Inferior parietal cortex (tissue), 1 donor: ENCODE measurements at regions not wholly inside any gene's neighbourhood (a gene's known extent, or its start where the extent isn't known, plus 50 kb on each side); places are given as distances from the start of the nearest gene placed in this dataset.

Source experiments
- DNase-seq: peaks from one replicate; pipeline ENCODE4 v3.0.0-alpha.2; 2016; ENCODE audit errors: extremely low spot score

DNA sequence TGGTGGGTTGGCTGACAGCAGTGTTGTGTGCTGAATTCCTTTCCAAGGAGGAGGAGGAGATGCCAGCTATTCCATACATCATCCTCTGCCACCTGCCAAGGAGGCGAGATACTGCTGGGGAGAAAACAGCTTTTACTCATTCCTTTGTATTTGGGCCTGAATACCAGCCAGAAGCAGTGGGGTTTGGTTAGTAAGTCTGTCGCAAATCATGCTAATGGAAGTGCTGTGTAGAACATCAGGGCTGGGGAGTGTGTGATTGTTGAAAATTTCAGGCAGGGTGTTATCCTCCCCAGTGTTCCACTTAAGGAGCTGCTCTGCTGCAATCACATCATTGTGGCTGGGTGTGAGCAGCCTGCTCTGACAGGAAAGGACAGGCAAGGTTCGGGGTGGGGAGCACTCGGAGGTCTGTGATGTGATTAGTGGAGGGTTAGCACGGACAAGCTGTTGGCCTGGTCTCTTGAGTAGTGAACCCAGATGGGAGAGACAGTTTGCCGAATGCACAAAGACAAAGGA is 128.2 kb upstream of the DLX2 start:
- DNase-seq, result peak; percentile 52

DNA sequence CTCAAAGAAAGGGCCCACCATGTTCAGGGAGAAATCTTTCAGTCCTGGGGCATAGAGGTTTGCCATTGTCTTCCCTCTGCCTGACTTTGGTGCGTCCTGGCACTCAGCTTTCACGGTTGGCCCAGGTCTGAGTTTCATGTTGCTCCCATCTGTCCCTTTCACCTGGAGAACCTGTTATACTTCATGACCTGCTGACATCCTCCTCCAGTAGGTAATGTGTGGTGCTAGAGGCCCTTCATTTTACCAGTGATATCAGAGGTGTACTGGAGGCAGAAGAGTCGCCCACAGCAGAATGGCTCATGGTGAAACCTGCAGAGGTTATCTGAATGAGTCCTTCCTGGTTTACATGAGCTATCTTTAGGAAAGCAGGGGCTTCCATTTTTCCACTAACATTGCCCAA is 128.8 kb upstream of the DLX2 start:
- no peak for DNase-seq

DNA sequence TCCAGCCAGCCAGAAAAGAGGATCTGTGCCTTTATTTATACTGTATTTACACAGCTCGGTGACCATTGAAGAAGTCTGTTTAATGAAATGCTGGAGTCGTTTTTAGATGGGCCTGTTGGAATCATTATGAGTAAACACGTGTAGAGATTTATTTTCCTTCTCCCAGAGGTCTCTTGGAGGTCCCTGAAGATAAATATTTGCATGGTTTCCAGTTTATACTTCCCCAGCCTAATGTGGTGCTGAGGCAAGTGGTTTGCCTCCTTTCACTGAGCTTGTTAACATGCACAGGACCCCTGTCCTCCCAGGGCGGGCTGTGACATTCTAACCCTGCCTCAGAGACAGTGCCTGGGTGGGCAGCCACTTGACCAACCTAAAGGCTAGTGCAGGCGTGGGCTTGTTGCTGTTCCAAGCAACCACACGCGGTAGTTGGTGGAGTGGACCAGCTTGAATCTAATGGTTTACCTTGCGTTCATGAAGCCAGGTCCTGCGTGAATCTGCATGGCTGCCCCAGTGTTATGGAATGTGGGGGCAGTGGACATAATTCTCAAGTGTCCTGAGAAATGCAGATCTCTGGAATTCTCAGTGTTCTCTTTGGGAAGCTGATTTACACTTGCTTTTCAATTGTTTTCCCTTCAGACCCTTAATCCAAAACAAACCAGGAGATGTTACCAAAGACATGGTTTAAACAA is 130.2 kb upstream of the DLX2 start:
- DNase-seq, result no peak

DNA sequence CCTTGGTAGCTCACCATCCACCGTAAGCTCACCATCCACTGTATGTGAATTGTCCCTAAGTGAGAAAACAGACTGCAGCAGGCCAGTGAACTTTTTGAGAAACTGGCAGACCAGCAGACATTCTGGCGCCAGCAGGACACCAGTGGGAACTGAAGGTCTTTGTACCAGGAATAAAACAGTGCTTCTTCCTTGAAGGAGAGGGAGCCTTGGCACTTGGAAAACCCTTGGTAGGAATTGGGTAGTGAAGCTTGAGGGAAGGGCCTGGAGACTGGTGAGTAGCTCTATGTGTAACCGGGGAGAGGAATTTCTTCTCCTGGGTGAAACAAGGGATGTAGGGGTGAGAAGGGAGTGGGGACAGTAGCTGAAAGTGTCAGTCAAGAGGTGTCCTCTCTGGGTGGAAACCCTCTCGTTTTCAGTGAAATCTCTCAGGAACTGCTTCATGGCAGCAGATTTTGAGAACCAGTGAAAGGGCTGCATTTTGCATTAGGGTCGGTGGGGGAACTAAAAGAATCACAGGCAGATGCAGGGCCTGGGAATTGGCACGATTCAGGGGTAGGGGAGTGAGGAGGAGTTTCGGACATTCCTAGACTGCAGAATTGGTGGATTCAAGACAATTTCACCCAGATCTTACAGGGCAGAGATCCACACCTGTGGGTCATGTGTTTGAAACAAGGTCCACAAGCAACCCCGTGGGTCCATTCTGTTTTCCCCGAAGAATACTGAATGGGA is 131.5 kb upstream of the DLX2 start:
- DNase-seq, result no peak

DNA sequence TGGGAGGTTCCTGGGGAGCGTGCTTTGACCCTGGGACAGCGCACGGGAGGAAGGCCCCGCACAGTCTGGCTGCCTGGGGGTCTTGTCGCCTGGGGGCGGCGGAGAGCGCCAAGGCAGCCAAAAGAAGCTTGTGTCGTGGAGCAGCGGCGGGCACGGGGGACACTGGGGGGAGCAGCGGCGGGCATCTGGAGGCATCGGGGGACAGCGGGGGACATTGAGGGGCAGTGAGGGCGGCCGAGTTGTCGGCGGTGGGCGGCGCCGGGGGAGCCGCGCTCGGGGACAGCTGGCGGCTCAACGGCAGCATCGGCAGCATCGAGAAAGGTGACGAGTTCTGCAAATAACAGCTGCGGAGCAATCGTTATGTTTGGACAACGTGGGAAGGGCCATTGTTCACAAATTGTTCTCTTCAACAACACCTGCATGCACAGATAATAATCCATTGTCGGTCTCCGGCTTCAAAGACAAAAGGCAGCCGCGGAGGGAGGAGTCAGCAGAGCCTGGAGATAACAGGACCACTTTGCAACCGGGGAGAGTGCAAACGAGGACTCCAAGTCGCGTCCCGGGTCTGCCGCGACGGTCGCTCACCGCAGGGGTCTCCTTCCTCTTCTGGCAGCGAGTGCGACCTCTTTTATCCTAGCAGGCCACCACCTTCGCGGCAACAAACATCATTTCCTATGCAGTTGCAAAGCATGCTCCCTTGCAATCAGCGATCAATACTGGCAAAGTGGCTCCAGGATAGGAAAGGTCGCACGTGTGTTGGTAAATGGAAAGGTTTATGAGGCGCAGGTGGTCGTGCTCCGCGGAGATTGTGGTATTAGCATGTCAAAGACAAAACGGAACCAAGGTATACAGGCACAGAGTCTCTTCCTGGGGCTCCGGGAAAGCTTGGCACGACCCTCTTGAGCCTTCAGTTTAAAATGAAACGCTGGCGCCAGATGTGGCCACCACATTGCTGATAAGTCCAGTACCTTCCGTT is 132.3 kb upstream of the DLX2 start:
- DNase-seq, result no peak

DNA sequence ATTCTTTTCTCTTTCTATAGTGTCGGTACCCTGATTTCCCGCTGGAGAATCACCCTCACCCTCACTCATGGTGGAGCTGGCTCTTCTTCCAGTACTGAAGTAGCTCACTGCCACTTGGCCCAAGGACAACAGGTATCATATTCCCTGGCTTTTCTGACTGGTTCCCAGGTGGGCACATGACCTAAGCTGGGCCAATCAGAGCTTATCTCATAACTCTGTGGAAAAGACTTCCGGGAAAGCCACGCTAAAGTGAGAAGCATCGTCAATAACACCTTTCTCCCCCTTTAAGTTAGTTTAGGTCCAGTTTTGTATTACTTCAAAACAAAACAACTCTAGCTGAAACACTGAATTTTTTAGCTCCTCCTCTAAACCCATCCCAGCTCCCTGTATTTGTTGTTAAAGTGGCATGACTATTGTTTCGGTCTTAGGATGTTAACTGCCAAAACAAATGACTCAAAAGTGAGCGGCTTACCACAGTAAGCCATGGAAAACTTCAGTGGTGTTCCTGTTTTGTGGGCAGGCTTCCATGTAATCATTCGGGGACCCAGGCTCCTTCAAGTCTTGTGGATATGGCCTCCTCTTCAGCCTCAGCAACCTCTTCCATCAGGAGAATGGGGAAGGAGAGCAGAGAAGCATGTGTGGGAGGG is 137.4 kb upstream of the DLX2 start:
- DNase-seq, result no peak

DNA sequence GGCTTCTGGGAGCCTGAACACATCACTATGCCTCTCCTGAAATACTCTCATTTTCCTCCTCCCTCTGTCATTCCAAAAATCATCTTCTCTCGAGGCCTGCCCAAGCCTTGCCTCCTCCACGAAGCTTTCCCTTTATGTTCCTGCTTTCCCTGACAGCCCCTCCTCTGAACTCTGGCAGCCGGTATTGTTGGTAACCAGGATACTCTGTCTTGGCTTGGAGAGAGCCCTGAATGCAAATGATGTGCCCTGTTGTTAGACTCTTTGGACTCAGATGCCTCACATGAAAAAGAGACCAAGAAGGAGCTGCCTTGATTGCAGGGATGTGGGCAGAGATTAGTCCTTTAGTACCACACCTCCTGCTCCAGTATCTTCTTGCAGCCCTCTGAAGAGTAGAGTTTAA is 138.5 kb upstream of the DLX2 start:
- DNase-seq, result no peak

DNA sequence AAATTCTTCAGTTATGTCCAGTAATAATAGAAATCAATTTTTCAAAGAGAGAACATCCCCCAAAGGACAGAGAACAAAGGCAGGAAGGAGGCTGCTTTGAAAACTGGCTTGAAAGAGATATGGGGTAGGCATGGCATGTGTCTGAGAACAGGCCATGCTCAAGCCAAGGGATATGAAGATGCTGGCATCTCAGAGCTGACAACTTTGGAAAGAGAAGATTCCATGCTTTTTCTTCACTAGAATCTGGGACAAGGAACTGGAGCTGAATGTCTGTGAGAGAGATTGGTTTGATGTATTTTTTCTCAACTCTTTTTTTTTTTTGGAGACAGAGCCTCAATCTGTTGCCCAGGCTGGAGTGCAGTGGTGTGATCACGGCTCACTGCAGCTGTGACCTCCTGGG is 139.8 kb upstream of the DLX2 start:
- no peak for DNase-seq

DNA sequence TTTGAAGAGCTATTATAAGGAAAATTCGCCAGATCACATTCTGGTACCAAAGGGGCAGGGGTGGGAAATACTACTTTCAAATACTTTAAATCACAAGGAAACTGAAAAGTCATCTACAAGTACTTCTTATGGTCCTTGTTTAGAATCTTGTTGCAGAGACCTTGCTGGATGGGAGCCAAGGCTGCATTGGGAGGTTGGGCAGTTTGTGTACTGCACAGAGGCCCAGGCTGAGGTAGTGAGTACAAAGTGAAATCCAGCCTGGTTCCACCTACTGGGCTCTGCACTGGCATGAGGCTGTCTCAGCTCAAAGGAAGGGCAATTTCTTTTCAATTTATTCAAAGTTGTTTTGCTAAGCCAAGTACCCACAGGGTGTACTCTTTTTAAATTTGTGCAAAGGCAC is 140.3 kb upstream of the DLX2 start:
- no peak for DNase-seq

DNA sequence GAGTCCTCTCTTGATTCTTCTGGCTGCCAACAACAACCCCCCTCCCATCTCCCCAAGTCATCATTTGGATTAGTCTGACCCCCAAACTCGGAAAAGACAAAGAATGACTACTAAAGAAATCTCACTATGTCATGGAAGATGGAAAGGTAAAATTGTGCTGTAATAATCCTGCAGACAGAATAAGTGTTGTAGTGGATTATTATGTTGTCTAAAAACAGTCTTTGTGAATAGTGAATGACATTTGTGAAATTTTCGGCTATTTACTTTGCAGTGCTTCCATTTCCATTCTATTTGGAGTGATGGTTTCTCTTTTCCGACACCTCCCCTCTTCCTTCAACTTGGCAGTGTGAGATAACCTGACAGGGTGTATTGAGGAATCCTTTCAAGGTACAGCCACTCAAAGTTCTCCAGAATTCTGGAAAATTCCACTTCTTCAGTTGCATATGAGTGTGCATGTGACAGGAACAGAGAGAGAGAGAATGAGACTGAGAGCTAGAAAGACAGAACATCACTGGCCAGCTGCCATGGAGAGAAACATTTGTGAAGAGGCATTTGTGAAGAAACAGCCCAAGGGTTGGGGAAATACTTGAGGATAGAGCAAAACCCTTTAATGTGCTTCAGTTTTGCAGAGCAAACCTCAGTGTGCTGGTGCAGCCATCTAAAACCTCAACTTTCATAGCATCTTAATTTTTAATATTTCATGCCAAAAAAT is 141.9 kb upstream of the DLX2 start:
- DNase-seq, result no peak

DNA sequence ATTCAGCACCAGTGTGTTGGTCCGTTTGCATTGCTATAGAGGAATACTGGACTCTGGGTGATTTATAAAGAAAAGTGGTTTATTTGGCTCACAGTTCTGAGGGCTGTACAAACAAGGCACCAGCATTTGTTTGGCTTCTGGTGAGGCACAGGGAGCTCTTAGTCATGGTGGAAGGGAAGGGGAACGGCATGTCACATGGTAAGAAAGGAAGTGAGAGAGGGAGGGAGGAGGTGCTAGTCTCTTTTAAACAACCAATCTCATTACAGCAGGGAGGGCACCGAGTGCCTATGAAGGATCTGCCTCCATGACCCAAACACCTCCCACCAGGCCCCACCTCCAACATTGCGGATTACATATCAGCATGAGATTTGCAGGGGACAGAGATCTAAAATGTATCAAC is 143.9 kb upstream of the DLX2 start:
- DNase-seq, result no peak

DNA sequence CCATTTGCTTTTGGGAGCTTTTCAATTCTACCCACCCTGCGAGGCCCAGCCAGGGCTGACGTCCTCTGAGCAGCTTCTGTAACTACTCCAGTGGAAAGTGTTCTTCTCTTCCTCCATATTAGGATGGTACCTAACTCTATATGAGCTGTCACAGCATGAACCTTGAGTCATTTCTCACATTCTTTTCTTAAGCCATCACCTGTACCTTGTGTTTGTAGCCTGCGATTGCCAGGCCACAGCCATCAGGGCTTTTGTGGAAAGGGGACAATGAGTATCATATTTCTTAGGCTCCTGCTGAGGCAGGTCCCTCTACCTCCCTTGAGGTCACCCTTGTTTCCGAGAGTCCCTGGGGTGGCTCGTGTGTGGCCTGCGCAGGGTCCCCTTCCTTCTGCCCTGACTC is 144.5 kb upstream of the DLX2 start:
- no peak for DNase-seq

DNA sequence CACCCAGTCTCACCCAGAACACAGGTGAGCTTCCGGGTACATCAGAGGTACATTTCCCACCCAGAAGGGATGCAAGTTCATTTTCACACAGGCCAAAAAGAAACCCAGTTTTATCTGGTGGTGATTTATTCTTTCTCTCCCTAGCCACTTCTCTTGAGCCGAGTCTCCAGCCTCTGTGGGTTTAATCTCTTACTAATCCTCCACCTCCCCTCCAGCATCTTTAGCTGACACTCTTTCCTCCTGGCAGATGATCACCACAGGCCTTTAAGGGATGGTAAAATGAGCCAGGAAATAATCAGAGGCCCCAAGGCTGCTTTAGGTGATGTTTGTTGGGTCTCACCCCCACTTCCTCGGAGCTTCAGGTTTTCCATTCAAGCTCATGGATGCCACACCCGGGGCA is 145.7 kb upstream of the DLX2 start:
- DNase-seq, result no peak

DNA sequence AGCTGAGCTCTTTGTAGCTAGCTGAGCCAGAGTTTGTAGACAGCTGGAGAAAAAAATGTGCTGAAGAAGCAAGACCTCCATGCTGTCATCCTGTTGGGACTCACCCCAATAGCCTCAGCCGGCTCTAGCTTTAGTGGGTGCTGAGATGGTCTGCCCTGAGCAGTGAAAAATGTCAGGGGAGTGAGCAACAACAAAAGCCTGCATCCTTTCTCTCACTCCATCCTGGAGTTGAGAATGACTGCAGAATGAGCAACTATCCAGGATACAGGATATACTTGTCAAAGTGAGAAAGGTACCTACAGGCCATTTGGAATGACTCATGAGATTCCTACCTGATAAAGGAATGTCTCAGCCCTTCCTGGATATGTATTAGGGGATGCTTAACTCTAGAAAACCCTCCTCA is 146.1 kb upstream of the DLX2 start:
- no peak for DNase-seq

DNA sequence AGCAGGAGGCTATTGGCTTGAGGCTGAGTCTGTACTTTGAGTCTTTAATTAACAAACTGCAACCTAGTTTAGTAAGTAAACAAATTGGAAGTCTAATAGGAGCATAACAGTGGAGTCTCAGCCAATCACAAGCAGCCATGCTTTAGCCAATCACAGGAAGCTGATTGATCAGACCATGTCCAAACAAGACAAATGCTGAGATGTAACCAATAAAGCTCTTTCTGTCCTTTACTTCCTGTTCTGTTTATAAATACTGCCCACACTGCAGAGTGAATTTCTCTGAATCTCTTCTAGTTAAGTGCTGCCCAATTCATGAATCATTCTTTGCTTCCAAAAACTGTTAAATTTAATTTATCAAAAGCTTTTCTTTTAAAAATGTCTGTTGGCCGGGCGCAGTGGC is 146.6 kb upstream of the DLX2 start:
- DNase-seq, result no peak

DNA sequence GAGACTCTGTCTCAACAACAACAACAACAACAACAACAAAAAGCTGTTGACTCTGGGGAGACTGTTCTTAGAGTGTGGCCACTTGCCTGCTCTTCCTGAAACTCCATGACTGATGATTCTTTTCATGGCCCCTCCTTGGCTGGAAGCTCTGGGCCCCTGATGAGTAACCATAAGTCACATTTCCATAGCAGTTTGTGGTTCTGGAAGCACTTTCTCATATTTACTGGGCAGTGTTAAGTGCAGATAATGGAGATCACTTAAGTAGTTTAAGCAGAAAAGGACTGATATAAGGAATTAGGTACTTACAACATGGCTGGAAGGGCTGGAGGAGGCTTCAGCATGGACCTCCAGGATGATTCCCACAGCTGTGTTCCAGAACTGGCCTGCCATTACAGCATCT is 147.3 kb upstream of the DLX2 start:
- no peak for DNase-seq

DNA sequence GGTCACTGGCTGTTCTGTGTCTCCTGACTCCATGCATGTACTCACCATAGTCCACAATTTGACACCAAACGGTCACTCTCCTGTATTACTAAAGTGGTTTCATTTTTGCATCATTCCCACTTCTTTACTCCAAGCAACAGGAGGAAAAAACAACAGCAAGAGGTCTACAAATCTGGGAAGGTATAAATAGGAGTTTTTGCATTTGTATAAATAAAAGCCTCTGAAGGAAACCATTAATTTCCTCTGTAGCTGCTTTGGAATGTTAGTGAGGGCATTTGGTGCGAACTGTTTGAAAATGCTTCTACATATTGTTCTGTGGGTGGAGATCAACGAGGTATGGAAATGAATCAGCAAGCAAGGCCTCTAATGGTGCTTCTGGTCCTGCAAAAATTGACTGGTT is 148.5 kb upstream of the DLX2 start:
- DNase-seq, result no peak

DNA sequence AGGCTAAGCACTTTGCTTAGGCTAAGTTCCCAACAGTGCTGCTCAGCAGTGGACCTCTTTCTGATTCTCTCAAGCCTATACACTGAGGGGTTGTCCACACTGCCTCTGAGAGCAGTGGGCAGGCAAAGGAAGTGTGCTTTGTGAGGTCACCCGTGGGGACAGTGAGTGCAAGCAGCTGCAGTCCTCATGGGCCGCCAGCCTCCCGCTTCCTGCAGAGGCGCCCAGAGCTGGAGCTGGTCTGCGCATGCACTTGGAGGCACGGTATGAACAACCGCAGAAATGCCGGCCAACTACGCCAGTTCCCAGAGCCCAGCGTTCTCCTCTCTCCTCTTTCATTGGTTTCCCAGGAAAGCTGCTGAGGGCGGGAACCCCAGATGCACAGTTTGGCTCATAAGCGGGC is 149.5 kb upstream of the DLX2 start:
- DNase-seq, result no peak

DNA sequence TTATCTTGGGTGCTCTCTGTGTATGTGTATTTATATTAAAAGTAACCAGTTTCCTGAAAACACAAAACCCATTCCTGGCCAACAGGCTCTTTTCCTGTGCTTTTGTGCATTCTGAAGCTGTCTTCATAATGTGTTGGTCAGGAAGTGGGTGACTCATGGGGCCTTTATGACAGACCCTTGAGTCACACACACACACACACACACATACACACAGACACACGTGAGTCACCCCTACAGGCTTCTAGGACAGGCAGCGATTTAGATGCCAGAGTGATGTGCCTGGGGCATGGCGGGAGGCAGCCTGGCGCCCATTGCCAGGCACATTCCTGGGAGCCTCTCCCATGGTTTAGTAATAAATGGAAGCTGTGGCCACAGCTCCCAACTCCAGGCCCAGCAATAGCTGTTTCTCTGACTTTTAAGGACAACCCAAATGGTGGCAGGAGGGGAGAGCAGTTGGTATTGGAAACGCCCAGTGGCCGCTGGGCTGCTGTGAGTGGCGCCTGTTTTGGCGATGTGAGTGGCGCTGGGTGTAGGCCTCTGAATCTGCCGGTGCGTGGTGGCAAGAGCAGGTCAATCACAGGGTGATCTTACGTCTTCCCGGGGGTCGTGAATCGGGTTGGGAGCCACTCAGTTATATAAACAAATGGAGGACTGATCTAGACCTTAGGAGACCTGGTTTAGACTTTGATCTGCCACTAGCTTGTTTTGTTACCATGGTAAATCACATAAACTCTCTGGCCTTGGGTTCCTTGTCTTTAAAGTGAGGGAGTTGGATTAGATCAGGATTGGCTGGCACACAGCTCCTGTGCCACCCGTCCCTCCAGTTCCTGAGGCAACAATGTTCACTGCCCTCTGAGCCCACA is 150.7 kb upstream of the DLX2 start:
- DNase-seq, result no peak

DNA sequence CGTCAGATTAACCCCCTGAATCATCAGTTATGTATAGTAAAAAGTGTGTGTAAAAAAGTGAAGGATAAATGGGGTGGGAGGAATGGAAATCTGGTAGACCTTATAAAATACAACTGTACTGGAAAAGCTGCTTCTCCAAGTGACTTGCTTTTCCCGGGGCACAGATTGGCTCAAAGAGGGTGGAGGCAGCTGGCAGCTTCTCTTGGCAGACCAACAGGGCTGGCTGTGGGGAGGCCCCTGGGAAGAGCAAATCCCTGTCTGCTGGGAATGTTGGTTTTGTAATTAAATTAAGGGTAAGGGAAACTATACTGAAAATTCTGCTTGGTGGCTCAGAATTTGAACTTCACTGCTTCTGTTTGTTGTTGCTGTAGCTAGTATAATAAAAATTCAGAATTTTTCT is 154.2 kb upstream of the DLX2 start:
- DNase-seq, result no peak
